K562 (cell line): ENCODE measurements at regions not wholly inside any gene's neighbourhood (a gene's known extent, or its start where the extent isn't known, plus 50 kb on each side); places are given as distances from the start of the nearest gene placed in this dataset.

Experiments
- ATF2 ChIP-seq: sonication (generic); formaldehyde crosslinking; IDR thresholded peaks from 2 replicates; pipeline ENCODE4 v1.8.1; 2022; ENCODE audit warnings: missing genetic modification reagents
- CHD1 ChIP-seq: fragments of 200-600 bp; sonication (generic); IDR thresholded peaks from one replicate; pipeline ENCODE4 v1.6.1; 2012; ENCODE audit warnings: mild to moderate bottlenecking, moderate library complexity, low read length, inconsistent platforms
- DDX20 ChIP-seq: fragments of 450-650 bp; IDR thresholded peaks from 2 replicates; pipeline ENCODE4 v1.6.1; 2016; ENCODE audit warnings: missing genetic modification characterization, low read depth, mild to moderate bottlenecking, missing compliant biosample characterization, moderate library complexity
- ETS2 ChIP-seq: IDR thresholded peaks from 2 replicates; pipeline ENCODE4 v1.6.1; 2016; ENCODE audit warnings: borderline replicate concordance, missing genetic modification characterization, mild to moderate bottlenecking, moderate library complexity, missing compliant biosample characterization; ENCODE audit not compliant: poor library complexity, severe bottlenecking
- FOXA3 ChIP-seq, 2 experiments: fragments of 450-650 bp in 1 of 2; sonication (generic) in 1 of 2; formaldehyde crosslinking; IDR thresholded peaks in 1 of 2; conservative IDR thresholded peaks in 1 of 2; 2 replicates each; pipeline versions ENCODE4 v1.4.0 to v1.8.0; 2020 to 2022; ENCODE audit warnings: mild to moderate bottlenecking in 2 of 2, missing genetic modification reagents in 1 of 2
- JUN ChIP-seq, 2 experiments: sonication (generic) in 1 of 2; formaldehyde crosslinking in 1 of 2; IDR thresholded peaks; 2 replicates each; pipeline versions ENCODE4 v1.6.1 to v1.8.0; 2012 to 2022; ENCODE audit warnings: borderline replicate concordance in 2 of 2, mild to moderate bottlenecking in 2 of 2, improper control_type of control experiment in 1 of 2, low read depth in 1 of 2, low read length in 1 of 2, missing genetic modification reagents in 1 of 2
- PCBP1 ChIP-seq: fragments of 200-400 bp; formaldehyde crosslinking; IDR thresholded peaks from 2 replicates; pipeline ENCODE4 v1.6.1; 2018; ENCODE audit warnings: mild to moderate bottlenecking, low read depth, low read length; ENCODE audit not compliant: poor library complexity, severe bottlenecking
- RCOR1 ChIP-seq, 2 experiments: IDR thresholded peaks; 2 replicates each; pipeline ENCODE4 v1.6.1; 2012; ENCODE audit warnings: low read depth in 2 of 2, low read length in 2 of 2, borderline replicate concordance in 1 of 2, improper control_type of control experiment in 1 of 2
- SIX5 ChIP-seq, 2 experiments: IDR thresholded peaks; 2 replicates each; pipeline ENCODE4 v1.6.1; 2011; ENCODE audit warnings: low read length in 2 of 2, borderline replicate concordance in 1 of 2, low read depth in 1 of 2, mild to moderate bottlenecking in 1 of 2, moderate library complexity in 1 of 2; ENCODE audit not compliant: insufficient read depth in 1 of 2
- SREBF2 ChIP-seq: sonication (generic); formaldehyde crosslinking; IDR thresholded peaks from 2 replicates; pipeline ENCODE4 v1.4.0; 2020; ENCODE audit warnings: mild to moderate bottlenecking, missing genetic modification reagents
- TAF9B ChIP-seq: fragments of 450-650 bp; IDR thresholded peaks from 2 replicates; pipeline ENCODE4 v1.6.1; 2018; ENCODE audit warnings: mild to moderate bottlenecking; ENCODE audit not compliant: partially characterized antibody
- ZBTB2 ChIP-seq: fragments of 450-650 bp; IDR thresholded peaks from 2 replicates; pipeline ENCODE4 v1.6.1; 2016; ENCODE audit warnings: antibody characterized with exemption
- ZNF124 ChIP-seq: sonication (generic); formaldehyde crosslinking; IDR thresholded peaks from 2 replicates; pipeline ENCODE4 v1.8.1; 2022; ENCODE audit warnings: missing genetic modification reagents

- TF ChIP-seq JUN (IDR thresholded peaks at IDR 0.05; ENCODE audit: borderline replicate concordance, low read depth, low read length) (no peak), JUN (CRISPR knock-in tag; IDR thresholded peaks at IDR 0.05; ENCODE audit: borderline replicate concordance) (no peak), ZNF124 (CRISPR knock-in tag) (no peak), SIX5 (IDR thresholded peaks at IDR 0.05; ENCODE audit: borderline replicate concordance in 1 of 2, insufficient read depth in 1 of 2, low read depth in 1 of 2, low read length in 2 of 2) (no peak), ETS2 (tag) (no peak), TAF9B (no peak), SREBF2 (CRISPR knock-in tag) (no peak), PCBP1 (no peak), ATF2 (CRISPR knock-in tag) (no peak), DDX20 (tag) (no peak), CHD1 (no peak), RCOR1 (IDR thresholded peaks at IDR 0.05; ENCODE audit: borderline replicate concordance in 1 of 2, low read depth in 2 of 2, low read length in 2 of 2) (no peak), ZBTB2 (no peak), FOXA3 (CRISPR knock-in tag; conservative IDR thresholded peaks at IDR 0.05 in 1 of 2, IDR thresholded peaks at IDR 0.05 in 1 of 2) (no peak)
Observed at GRCh38 chr6:21899708-21900107, 306.2 kb downstream of the SOX4 start.
